ENCODE measurements at regions not wholly inside any gene's neighbourhood (a gene's known extent, or its start where the extent isn't known, plus 50 kb on each side); places are given as distances from the start of the nearest gene placed in this dataset.

GRCh38 chrX:10747975-10748374 lies 127.6 kb upstream of the MID1 start:
- DNase-seq (ENCODE audit: low read depth): no peak

GRCh38 chrX:10749113-10749512 lies 128.7 kb upstream of the MID1 start:
- no peak for DNase-seq (ENCODE audit: low read depth)

GRCh38 chrX:10750581-10750980 lies 130.2 kb upstream of the MID1 start:
- no peak for DNase-seq (ENCODE audit: low read depth)

GRCh38 chrX:10753116-10753515 lies 132.7 kb upstream of the MID1 start:
- no peak for DNase-seq (ENCODE audit: low read depth)

- no peak for DNase-seq (ENCODE audit: low read depth)
These were observed 134.1 kb upstream of the MID1 start for GRCh38 chrX:10754445-10754844.

GRCh38 chrX:10755439-10756334 lies 135.3 kb upstream of the MID1 start:
- no peak for DNase-seq (ENCODE audit: low read depth)

- no peak for DNase-seq (ENCODE audit: low read depth)
These were observed 136.1 kb upstream of the MID1 start for GRCh38 chrX:10756441-10756840.

GRCh38 chrX:10759141-10759799 lies 138.9 kb upstream of the MID1 start:
- DNase-seq (ENCODE audit: low read depth): no peak

- no peak for DNase-seq (ENCODE audit: low read depth)
These were observed 141.1 kb upstream of the MID1 start for GRCh38 chrX:10761447-10761846.

GRCh38 chrX:10769195-10769594 lies 148.8 kb upstream of the MID1 start:
- no peak for DNase-seq (ENCODE audit: low read depth)

GRCh38 chrX:10769696-10770619 lies 149.6 kb upstream of the MID1 start:
- DNase-seq (ENCODE audit: low read depth): no peak

- no peak for DNase-seq (ENCODE audit: low read depth)
These were observed 152.9 kb upstream of the MID1 start for GRCh38 chrX:10773318-10773717.

GRCh38 chrX:10781847-10782530 lies 161.6 kb upstream of the MID1 start:
- DNase-seq (ENCODE audit: low read depth): no peak

- no peak for DNase-seq (ENCODE audit: low read depth)
These were observed 163.1 kb upstream of the MID1 start for GRCh38 chrX:10783451-10783995.

GRCh38 chrX:10787264-10787663 lies 166.9 kb upstream of the MID1 start:
- no peak for DNase-seq (ENCODE audit: low read depth)

- no peak for DNase-seq (ENCODE audit: low read depth)
These were observed 173.8 kb upstream of the MID1 start for GRCh38 chrX:10794203-10794630.

- DNase-seq (ENCODE audit: low read depth): no peak
These were observed 175.3 kb upstream of the MID1 start for GRCh38 chrX:10795721-10796120.

- DNase-seq (ENCODE audit: low read depth): no peak
These were observed 177.1 kb upstream of the MID1 start for GRCh38 chrX:10797466-10797865.

GRCh38 chrX:10798041-10798440 lies 177.7 kb upstream of the MID1 start:
- no peak for DNase-seq (ENCODE audit: low read depth)

- DNase-seq (ENCODE audit: low read depth): no peak
These were observed 180.4 kb upstream of the MID1 start for GRCh38 chrX:10800796-10801195.

- no peak for DNase-seq (ENCODE audit: low read depth)
These were observed 190.7 kb upstream of the MID1 start for GRCh38 chrX:10811111-10811510.
